Stimulated activated CD4-positive, alpha-beta T cell treated with anti-CD3 and anti-CD28 coated beads, Interleukin-15, amount 100 ng/mL, for 24 hours (primary cell): ENCODE measurements at regions not wholly inside any gene's neighbourhood (a gene's known extent, or its start where the extent isn't known, plus 50 kb on each side); places are given as distances from the start of the nearest gene placed in this dataset.

Experiments used
- DNase-seq: peaks from one replicate; pipeline ENCODE4 v3.0.0-alpha.2; 2020

DNA sequence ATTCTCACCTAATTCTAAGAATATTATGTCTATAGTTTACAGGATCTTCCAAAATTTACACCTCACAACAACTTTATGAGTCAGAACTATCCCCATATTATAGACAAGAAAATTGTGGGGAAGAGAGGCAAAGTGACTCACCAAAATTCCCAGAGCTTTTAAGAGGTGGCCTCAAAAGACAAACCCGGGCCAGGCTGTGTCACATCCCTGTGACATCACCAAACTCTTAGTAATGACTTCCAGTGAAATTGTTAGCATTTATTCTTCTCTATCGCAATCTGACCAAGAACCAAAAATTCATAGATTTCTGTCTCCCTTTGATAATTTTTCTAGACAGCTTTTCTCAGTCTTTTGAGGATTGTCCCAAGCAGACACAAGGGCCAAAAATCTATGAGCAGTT, 134.3 kb downstream of the SNX19 start:
- no peak for DNase-seq

DNA sequence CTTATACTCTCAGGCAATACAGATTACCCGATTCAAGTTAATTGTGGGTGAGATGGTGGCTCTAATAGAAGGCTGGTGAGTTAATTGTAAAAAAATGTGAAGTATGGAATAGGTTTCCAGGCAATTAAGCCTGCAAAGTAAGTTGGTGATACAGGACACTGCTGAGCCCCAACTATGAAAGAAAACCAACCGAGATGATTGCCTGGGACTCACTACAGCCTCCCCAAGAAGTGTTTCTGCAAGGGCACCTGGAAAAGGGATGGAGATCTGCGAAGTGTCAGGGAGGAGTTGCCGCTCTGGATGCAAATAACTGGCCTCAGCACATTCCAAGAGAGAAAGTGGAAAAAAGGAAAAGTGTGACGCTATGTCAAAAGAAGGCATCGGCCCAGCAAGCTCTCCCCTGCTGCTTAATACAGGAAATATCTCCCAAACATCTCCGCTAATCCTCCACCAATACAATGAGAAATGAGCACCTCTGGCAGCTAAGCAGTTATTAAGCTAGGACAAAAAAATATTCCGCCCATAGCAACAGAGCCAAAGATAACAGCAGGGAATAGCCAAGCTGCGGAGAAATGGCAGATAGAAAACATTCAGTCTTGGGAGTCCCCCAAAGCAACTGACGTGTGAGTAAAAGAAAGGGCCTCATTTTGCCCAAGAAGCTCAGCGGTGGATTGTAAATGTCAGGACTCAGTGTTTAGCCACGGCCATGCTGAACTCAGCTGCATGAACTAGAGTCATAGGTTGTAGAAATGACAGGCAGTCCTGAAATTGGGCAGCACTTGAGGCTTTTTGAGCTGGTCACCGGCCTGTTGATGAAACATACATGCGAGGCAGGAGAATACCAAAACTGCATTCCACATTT, 133.7 kb downstream of the SNX19 start:
- DNase-seq: no peak

DNA sequence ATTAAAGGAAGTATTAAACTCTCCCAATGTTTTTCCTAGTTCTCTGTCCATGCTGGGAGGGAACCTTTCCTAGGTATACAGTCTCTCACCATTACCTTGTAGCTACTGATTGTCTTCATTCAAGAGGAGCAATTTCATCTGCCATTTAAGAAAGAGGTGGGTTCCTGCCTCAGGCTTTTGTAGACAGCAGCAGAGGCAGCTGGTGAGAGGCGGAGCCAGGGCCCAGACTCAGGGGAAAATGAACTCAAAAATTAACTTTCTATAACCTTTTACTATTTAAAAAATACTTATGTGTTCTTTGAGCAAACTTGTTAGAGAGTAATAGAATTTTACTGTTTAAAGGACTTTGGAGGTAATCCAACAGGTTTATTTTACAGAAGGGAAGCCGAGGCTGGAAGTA, 133.0 kb downstream of the SNX19 start:
- DNase-seq: no peak

DNA sequence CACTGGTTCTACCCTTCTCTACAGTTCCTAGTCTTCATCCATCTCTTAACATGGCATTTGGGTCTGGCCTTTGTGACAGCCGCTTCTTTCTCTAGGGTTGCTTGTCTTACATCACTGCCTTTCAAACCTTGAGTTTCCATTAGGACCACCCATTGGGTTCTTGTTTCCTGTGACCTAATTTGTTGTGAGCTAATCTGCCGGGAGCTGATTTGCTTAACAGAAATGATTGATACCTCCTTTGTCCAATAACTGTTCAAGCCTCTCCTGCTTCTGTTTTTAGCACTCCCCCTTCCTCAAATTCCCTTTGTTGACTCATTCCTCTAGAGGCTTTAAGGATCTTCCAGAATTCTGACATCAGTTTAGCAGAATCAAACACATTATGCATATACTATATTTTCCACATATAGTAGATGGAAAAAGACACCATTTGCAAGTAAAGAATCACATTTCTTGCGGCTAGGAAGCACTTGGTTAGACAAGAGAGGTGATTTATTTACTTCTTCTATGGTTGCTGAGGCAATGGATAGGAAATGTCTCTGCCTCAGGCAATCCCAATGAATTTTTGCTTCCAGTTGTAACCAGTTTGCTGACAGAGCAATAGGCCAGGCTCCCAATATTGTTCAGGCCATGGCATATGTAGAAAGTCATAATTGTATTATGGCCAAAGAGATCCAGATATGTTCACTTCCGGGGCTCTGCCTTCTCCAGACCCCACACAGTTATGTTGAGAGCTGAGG, 130.7 kb downstream of the SNX19 start:
- DNase-seq: no peak

DNA sequence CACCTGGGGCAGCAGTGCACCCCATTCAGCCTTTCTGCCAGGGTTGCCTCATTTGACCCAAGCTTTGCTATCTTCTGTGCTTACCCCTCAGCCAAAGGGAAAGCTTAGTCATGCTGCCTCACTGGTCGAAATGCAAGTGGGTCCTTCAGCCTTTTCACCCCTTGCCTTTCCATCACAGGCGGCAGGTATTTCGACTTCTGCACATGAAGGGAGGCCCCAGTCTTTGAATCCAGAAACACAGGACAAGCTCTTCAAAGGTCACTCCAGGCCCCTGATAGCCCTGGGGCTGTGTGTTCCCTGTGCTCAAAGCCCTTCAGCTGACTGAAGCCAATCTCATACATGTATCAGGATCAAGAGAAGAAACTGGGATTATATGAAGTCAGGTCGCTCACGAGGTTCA, 129.7 kb downstream of the SNX19 start:
- DNase-seq: no peak

DNA sequence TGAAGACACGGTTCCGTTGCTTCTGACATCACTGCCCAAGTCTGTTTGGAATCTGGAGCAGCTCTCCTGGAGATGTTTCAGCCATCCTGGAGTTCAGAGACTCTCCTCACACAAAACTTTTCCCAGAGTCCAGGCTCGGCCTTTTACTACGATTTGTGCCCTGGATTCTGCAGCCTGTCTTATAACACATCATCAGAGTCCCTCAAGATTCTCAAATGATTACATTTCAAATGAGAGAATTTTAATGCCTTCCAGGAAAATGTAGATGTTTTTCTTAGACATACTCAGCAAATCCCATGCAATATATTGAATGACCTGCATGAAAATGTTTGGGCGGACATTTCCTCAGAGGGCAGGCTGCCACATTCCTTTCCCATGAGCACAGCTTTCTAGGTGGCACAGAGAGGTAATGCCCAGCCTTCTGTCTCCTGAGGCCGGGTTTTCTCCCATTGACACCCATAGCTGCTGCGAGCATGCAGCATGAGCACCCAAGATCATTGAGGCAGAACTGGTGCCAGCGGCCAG, 129.1 kb downstream of the SNX19 start:
- DNase-seq: no peak

DNA sequence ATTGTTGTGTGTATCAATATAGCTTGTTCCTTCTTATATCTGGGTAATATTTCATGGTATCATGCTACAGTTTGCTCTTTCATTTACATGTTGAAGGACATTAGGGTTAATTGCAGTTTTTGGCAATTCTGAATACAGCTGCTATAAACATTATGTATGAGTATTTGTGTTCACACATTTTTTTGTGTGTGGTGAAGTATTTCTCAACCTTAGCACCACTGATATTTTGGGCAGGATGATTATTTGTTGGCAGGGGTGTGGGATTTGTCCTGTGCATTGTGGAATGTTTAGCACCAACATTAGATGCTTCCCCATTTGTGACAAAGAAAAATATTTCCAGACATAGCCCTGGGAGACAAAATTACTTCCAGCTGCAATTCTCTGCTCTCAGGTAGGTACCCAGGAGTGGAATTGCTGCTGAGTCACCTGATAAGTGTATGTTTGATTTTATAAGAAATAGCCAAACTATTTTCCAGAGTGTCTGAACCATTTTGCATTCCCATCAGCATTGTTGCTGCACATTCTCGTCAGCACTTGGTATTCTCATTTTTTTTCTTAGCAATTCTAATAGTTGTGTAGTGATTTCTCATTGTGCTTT, 128.2 kb downstream of the SNX19 start:
- no peak for DNase-seq

DNA sequence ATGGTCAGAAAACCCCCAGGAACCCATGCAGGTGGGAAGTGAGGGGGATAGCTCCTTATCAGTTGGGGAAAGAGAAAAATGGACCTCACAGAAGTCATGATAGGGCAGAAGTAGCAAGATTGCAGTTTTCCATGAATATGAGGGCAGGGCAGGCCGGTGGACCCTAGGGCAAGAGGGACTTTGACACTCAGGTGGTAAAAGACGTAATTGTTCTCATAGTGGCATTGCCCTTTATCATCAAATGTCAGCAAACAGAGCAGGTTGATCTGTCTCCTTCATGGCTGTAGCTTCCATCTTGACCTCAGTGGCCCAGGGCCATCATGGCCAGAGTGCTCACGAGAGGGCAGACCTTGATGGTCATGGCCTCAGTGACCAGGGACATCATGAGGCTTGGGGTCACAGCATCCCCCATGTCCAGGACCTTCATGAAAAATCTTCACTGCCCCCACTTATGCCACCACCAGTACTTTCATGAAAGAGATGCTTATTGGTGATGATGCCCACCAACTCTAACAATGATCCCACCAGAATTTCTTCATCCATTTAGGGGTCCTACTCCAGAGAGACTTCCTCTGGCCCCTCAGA, 127.1 kb downstream of the SNX19 start:
- DNase-seq: no peak

DNA sequence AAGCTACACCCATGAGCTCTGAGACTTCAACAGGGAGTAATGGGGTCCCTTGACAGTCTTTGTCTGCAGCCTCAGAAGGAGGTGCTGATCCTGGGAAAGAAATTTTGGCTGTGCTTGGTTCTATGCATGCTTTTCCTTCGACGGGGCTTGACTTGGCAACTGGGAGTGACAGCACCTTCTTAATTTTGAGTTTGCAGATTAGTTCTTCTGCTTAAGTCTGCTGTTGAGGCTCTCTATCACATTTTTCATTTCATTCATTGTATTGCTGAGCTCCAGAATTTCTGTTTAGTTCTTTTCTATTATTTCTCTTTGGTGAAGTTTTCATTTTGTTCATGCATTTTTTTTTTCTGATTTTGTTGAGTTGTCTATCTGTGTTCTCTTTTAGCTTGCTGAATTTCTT, 125.6 kb downstream of the SNX19 start:
- DNase-seq: no peak

DNA sequence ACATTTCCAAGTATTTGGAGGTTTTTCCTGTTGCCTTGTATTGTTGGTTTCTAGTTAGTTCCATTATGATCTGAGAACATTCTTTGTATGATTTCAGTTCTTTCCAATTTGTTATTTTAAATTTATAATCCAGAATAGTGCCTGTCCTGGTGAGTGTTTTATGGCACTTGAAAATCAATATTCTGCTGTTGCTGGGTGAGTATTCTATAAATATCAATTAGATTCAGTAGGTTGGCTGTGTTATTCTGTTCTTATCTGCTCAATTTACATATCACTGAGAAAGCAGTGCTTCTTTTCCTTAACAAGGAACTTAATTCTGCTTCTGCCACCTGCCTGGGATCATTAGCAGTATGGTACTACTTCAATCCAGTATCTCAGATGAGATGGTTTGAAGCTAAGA, 123.5 kb downstream of the SNX19 start:
- DNase-seq: no peak

DNA sequence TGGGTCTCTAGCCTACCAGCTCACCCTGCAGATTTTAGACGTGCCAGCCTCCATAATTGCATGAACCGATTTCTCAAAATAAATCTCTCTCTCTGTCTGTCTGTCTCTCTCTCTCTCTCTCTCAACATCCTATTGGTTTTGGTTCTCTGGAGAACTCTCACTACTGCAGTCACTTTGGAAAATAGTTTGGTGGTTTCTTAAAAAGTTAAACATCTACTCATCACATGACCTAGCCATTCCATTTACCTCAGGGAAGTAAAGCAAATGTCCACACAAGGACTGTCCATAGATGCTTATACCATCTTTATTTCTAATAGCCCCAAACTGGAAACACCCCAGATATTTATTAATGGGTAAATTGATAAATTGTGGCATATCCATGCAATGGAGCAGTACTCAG, 119.5 kb downstream of the SNX19 start:
- no peak for DNase-seq

DNA sequence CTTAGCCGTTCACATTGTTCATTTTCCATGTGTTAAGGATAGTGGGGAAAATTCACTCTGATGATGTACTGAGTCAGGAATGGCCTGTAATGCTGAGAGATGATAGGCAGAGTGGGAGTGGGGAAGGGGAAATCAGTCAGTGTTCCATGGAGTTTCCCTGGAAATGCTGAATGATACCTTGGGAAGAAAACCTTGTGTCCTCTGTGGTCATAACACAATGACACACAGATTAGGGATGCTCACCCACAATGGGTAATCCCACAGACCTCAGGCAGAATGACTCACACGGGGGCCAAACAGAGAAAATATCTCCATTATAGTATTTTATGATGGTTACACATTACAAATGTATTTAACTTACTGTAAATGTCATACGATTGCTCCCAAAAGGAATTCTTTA, 118.0 kb downstream of the SNX19 start:
- DNase-seq: no peak

DNA sequence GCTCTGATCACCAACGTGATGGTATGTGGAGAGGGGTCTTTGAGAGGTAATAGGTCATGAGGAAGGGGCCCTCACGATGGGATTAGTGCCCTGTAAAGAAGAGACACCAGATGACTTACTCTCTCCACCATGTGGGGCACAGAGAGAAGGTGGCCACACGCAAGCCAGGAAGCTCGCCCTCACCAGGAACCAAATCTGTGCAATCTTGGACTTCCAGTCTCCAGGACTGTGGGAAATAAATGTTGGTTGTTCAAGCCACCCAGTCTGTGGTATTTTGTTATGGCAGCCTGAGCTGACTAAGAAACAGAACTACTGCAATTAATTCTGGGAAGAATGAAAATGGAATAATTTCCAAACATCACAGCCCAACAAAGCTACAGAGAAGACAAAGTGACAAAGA, 117.5 kb downstream of the SNX19 start:
- DNase-seq: no peak

DNA sequence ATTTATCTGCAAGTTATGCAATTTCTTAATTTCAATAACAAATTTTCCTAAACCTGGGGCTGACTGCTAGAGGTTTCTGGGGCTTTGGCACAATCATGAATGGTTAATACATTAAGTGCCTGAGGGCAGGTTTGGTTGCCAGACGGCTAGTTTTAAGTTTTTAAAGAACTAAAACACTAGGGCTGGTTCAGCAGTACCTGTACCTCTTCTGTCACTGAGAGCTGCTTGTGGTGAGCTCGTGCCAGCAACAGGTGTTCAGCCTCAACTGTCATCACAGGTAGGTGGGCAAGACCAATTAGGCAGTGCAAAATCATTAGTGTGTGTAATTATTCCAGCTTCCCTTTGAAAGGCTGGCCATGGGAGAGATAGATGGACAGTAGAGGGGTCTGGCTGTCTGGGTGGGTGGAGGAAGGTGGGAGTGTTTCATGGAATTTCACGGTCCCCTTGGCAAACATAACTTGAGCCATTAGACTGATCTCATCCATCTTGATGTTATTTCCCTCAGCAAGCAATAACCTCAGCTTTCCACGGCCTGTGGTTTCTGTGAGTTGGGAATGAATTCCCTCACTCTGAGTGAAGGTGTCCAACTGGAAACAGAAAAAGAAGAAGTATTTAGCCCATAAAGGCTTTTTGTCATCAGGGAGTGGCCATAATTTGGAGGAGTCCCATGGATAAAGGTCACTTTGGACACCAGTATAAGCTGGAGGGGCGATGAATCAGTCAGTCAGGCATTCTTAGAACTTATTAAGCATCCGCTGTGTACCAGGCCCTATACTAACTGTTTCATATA, 114.8 kb downstream of the SNX19 start:
- no peak for DNase-seq

DNA sequence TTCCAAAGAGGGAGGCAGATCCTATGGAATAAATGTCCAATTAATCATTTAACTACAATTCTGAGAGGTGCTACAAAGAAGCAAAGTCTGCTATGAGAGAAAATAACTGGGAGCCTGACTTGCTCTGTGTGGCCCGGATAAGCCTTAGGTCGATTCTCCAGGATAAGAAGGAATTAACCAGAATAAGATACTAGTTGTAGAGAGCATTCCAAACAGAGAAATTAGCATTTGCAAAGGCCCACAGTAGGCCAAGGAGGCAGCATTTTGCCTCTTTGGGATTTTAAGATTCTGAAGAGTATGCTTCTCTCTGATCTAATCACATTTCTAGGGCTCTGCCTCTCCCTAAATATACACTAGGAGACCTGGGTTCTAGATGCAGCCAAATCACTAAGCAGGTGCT, 113.7 kb downstream of the SNX19 start:
- no peak for DNase-seq

DNA sequence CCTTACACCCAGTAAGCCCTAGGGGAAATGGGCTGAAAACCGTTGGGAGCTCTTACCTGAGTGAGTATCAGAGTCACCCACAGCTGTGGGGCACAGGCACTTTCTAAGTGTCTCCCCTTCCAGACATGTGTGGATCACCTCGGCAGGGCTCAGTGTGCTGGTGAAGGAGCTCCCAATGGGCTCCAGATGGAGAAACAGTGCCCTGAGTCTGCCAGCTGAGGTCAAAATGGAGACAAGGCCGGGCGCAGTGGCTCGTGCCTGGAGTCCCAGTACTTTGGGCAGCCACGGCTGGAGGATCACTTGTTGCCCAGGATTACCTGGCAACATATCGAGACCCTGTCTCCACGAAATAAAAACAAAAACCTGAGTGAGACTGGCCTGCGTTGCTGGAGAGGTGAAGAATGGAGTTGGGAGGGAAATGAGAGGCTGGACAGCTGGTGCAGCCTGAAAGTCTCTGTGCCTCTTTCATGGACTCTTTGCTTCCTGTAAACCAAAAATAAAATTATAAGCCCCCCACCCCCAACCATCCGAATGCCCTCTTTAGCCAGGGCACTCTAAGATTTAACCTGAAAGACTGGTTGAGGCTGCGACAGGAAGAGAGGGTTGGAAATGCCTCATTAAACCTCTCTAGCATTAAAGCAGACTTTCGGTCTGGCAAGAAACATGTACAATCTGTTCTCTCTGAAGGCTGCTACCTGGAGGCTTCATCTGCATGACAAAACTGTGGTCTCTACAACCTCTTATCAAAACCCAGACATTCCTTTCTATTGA, 111.8 kb downstream of the SNX19 start:
- DNase-seq: no peak

DNA sequence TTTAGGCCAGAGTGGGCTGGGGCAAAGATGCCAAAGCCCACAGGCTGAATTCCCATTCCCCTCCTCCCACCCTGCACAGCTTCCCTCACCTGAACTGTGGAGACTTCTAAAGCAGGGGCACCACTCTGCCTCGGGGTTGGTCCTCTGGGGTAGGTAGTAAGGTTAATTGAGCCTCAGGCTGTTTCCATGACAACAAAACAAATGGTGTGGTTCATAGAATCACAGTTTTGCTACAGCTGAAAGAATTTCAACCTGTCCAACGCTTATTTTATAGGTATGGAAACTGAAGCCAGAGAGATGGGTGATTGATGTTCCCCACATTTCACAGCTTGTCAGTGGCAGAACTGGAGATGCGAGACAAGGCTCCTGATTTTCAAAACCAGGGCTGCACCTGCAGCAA, 109.5 kb downstream of the SNX19 start:
- no peak for DNase-seq

DNA sequence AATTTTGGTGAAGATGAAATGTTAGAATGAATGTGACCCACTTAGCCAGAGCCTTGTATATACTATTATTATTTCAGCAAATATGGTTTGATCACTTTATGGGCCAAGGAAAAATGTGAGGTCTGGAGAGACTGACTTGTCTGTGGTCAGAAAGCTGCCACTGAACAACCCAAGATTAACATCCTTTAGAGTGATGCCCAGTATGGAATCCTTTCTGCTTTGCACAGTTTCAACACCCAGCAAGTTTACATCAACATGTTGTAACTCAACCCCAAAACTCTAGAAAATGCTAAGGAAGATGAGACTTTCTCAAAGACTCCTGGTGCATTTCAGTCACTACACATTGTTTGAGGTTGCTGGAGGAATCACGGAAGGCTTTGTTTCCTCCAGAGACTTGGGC, 107.7 kb downstream of the SNX19 start:
- no peak for DNase-seq

DNA sequence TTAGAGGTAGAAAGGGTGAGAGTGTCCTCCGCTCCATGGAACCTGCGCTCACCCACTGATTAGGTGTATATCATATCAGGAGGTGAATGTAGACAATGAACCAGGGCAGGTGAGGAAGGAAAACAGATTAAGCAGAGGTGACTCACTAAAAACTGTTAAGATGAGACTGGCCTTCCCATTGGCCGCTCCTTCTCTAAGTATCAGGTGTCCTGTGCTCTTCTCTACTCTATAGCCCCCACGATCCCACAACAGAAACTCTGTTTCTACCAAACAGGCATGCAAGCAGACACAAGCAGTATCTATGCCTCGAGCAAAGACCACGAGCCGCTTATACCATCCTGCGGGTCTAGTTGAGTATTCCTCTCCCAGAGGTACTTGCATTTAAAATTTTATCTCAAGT, 103.1 kb downstream of the SNX19 start:
- DNase-seq: no peak

DNA sequence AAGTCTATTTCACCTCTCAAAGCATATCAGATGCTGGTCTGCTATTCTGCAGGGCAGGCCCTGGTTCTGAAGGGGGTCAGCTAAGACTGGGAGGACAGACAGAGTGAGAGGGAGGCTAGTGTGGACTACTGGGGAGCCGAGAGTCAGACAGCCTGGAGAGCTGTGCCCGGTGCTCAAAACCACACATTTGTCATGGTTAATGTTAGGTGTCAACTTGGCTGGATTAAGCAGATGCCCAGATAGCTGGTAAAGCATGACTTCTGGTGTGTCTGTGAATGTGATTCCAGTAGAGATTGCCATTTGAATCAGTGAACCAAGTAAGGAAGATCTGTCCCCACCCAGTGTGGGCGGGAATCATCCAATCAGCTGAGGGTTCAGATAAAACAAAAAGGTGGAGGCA, 102.6 kb downstream of the SNX19 start:
- no peak for DNase-seq

DNA sequence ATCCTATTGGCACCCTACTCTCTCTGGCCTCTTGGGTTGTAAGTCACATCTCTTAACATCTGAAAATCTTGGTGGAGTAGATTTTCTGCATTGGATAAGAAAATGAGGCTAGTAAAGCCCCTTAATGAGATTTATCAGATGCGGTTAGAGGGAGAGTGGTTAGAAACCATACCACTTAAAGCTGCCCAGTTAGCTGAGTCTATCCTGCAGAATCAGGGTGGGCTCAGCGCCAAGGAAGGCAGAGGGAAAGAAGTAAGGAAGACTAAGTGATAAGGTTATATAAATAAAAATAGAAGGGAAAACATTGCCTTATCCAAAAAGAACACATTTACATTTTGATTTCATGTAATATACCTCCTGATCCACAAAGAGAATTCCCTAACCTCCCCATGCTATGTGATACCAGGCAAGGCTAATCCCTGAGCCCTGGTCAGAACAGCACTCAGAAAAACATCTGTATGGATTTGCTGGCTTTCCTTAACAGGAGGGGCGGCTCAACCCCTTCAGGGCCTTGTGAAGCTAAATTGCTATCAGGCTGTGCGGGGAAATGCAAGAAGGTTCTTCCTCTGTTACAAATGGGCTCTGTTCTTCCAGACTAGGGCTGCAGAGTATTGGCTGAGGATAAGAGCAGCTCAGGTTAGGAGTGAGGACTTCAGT, 101.7 kb downstream of the SNX19 start:
- no peak for DNase-seq
